OCI-LY3 (cell line): ENCODE measurements at regions not wholly inside any gene's neighbourhood (a gene's known extent, or its start where the extent isn't known, plus 50 kb on each side); places are given as distances from the start of the nearest gene placed in this dataset.

ENCODE experiments used
- H2AFZ ChIP-seq: fragments of 200-600, 300-600 bp; shearing (Covaris generic); 2 replicates; pipeline ENCODE4 v1.6.0; 2014; ENCODE audit warnings: antibody characterized with exemption, low read depth, low read length
- H3K27ac ChIP-seq: fragments of 200-600, 300-600 bp; sonication (generic); 2 replicates; pipeline ENCODE4 v1.5.1; 2014; ENCODE audit warnings: mild to moderate bottlenecking, low read length, moderate library complexity, mixed read lengths
- H3K27me3 ChIP-seq: fragments of 200-600, 300-600 bp; sonication (generic); 2 replicates; pipeline ENCODE4 v1.6.1; 2014; ENCODE audit warnings: low read depth, low read length, mixed read lengths
- H3K36me3 ChIP-seq: fragments of 200-600, 300-600 bp; sonication (generic); replicated peaks from 2 replicates; pipeline ENCODE3; 2014; ENCODE audit warnings: low read depth, low read length, mixed read lengths
- H3K4me1 ChIP-seq: fragments of 300-600, 200-600 bp; sonication (generic); 2 replicates; pipeline ENCODE4 v1.6.1; 2014; ENCODE audit warnings: low read length, mixed read lengths
- H3K4me2 ChIP-seq: fragments of 200-600, 300-600 bp; sonication (generic); 2 replicates; pipeline ENCODE4 v1.6.1; 2014; ENCODE audit warnings: low read length, mixed read lengths
- H3K4me3 ChIP-seq: fragments of 300-600, 200-600 bp; sonication (generic); 2 replicates; pipeline ENCODE4 v1.5.1; 2014; ENCODE audit warnings: antibody characterized with exemption, mild to moderate bottlenecking, low read length, moderate library complexity
- H3K79me2 ChIP-seq: fragments of 300-600, 200-600 bp; shearing (Covaris generic); 2 replicates; pipeline ENCODE4 v1.6.1; 2014; ENCODE audit warnings: mild to moderate bottlenecking, low read length, mixed read lengths
- H3K9ac ChIP-seq: fragments of 300-600, 200-600 bp; shearing (Covaris generic); 2 replicates; pipeline ENCODE4 v1.6.0; 2014; ENCODE audit warnings: mild to moderate bottlenecking, low read length, moderate library complexity
- H3K9me3 ChIP-seq: fragments of 200-600, 300-600 bp; shearing (Covaris generic); 2 replicates; pipeline ENCODE4 v1.6.1; 2014; ENCODE audit warnings: low read length, mixed read lengths; ENCODE audit not compliant: insufficient read depth
- H4K20me1 ChIP-seq: fragments of 200-600, 300-600 bp; sonication (generic); 2 replicates; pipeline ENCODE4 v1.6.1; 2016; ENCODE audit warnings: low read length, mixed read lengths; ENCODE audit not compliant: insufficient read depth
- CTCF ChIP-seq: fragments of 200-600, 300-600 bp; sonication (generic); IDR thresholded peaks from 2 replicates; pipeline ENCODE4 v1.5.1; 2014; ENCODE audit warnings: antibody characterized with exemption, low read length, low read depth
- EZH2phosphoT487 ChIP-seq: fragments of 200-600 bp; shearing (Covaris generic); IDR thresholded peaks from 2 replicates; pipeline ENCODE4 v1.6.1; 2018; ENCODE audit warnings: antibody characterized with exemption, mixed run types, low read depth

GRCh38 chr5:155085282-155085989 is 71.9 kb downstream of the KIF4B start:
- H2AFZ ChIP-seq = no peak overlapping the region
- H4K20me1 ChIP-seq = no peaks in the 10 kb centered on the region
- TF ChIP-seq EZH2phosphoT487 = no peak
- no peak for TF ChIP-seq CTCF
- H3K27me3 ChIP-seq = 0 out of 2 replicates have a peak, but pooled peaks cover 8% of the 10 kb centered on the region
- H3K4me2 ChIP-seq = no peak overlapping the region
- no peak overlapping the region for H3K9ac ChIP-seq
- H3K36me3 ChIP-seq = no peaks in the 10 kb centered on the region
- no peak overlapping the region for H3K27ac ChIP-seq
- no peaks in the 10 kb centered on the region for H3K9me3 ChIP-seq
- no peaks in the 10 kb centered on the region for H3K4me1 ChIP-seq
- H3K79me2 ChIP-seq = no peaks in the 10 kb centered on the region
- H3K4me3 ChIP-seq = no peak overlapping the region

- Histone ChIP-seq H4K20me1 (no peaks in the 10 kb centered on the region), H3K79me2 (no peaks in the 10 kb centered on the region), H3K4me1 (no peaks in the 10 kb centered on the region), H3K27ac (no peak overlapping the region), H2AFZ (no peak overlapping the region), H3K9me3 (no peaks in the 10 kb centered on the region), H3K27me3 (0 out of 2 replicates have a peak, but pooled peaks cover 3% of the 10 kb centered on the region), H3K4me2 (no peak overlapping the region), H3K9ac (no peak overlapping the region), H3K36me3 (no peaks in the 10 kb centered on the region), H3K4me3 (no peak overlapping the region)
- TF ChIP-seq EZH2phosphoT487 (no peak), CTCF (no peak)
These were observed 73.5 kb downstream of the KIF4B start for GRCh38 chr5:155087036-155087435.

- Histone ChIP-seq H3K9ac (no peak overlapping the region), H3K4me1 (no peaks in the 10 kb centered on the region), H3K4me2 (no peak overlapping the region), H3K79me2 (no peaks in the 10 kb centered on the region), H3K9me3 (no peaks in the 10 kb centered on the region; the same call in 1 of the 2 replicates), H3K27me3 (0 out of 2 replicates have a peak, but pooled peaks cover 3% of the 10 kb centered on the region), H3K36me3 (no peaks in the 10 kb centered on the region), H3K27ac (no peak overlapping the region), H4K20me1 (no peaks in the 10 kb centered on the region), H2AFZ (no peak overlapping the region), H3K4me3 (no peak overlapping the region)
- TF ChIP-seq EZH2phosphoT487 = no peak
- TF ChIP-seq CTCF = no peak
These were observed 75.3 kb downstream of the KIF4B start for GRCh38 chr5:155088811-155089210.

GRCh38 chr5:155089643-155090042 is 76.1 kb downstream of the KIF4B start:
- no peak overlapping the region for H3K9ac ChIP-seq
- H3K36me3 ChIP-seq = no peaks in the 10 kb centered on the region
- no peak overlapping the region for H2AFZ ChIP-seq
- no peaks in the 10 kb centered on the region for H3K4me1 ChIP-seq
- no peak for TF ChIP-seq EZH2phosphoT487
- no peak for TF ChIP-seq CTCF
- no peak overlapping the region for H3K27ac ChIP-seq
- H3K9me3 ChIP-seq = no peaks in the 10 kb centered on the region; the same call in 1 of the 2 replicates
- no peak overlapping the region for H3K4me3 ChIP-seq
- no peaks in the 10 kb centered on the region for H4K20me1 ChIP-seq
- 0 out of 2 replicates have a peak, but pooled peaks cover 3% of the 10 kb centered on the region for H3K27me3 ChIP-seq
- no peak overlapping the region for H3K4me2 ChIP-seq
- no peaks in the 10 kb centered on the region for H3K79me2 ChIP-seq
